ENCODE measurements at regions not wholly inside any gene's neighbourhood (a gene's known extent, or its start where the extent isn't known, plus 50 kb on each side); places are given as distances from the start of the nearest gene placed in this dataset.
"Not testable (repeated sequence)": the region's sequence is repeated elsewhere in the genome, so short reads cannot be mapped to it uniquely, and the experiment has no call there.

DNA sequence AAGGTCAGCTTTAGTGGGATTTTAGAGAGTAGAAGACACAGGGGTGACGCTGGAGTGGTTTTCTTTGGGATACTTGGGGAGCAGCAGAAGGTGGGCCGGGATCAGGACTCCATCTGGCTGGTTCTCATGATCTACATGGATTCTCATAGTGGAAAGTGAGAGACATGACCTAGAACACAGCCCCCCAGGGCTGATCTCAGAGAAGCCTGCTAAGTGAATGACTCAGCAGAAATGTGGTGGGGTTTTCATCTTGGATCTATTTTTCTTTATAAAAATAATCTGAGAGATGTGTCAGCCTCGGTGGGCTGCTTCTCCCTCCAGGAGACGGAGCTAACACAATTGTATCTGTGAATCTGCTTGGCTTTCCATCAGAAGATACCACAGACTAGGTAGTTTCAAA lies 484.4 kb downstream of the TMEM121 start:
- TF ChIP-seq, protein P1, sequence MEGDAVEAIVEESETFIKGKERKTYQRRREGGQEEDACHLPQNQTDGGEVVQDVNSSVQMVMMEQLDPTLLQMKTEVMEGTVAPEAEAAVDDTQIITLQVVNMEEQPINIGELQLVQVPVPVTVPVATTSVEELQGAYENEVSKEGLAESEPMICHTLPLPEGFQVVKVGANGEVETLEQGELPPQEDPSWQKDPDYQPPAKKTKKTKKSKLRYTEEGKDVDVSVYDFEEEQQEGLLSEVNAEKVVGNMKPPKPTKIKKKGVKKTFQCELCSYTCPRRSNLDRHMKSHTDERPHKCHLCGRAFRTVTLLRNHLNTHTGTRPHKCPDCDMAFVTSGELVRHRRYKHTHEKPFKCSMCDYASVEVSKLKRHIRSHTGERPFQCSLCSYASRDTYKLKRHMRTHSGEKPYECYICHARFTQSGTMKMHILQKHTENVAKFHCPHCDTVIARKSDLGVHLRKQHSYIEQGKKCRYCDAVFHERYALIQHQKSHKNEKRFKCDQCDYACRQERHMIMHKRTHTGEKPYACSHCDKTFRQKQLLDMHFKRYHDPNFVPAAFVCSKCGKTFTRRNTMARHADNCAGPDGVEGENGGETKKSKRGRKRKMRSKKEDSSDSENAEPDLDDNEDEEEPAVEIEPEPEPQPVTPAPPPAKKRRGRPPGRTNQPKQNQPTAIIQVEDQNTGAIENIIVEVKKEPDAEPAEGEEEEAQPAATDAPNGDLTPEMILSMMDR (IDR thresholded peaks at IDR 0.05), result no peak
- H3K4me3 Mint-ChIP-seq (ENCODE audit: unreplicated experiment), result no peak overlapping the region
- no peaks in the 10 kb centered on the region for H3K4me1 Mint-ChIP-seq (ENCODE audit: low read depth)
- no peak overlapping the region for H3K27ac Mint-ChIP-seq (ENCODE audit: unreplicated experiment)
- DNase-seq (ENCODE audit: low spot score), result no peak
- peaks cover 47% of the 10 kb centered on the region for H3K9me3 Mint-ChIP-seq (ENCODE audit: low read depth)
- no peaks in the 10 kb centered on the region for H3K36me3 Mint-ChIP-seq (ENCODE audit: low read depth)
- no peaks in the 10 kb centered on the region for H3K27me3 Mint-ChIP-seq (ENCODE audit: low read depth)

DNA sequence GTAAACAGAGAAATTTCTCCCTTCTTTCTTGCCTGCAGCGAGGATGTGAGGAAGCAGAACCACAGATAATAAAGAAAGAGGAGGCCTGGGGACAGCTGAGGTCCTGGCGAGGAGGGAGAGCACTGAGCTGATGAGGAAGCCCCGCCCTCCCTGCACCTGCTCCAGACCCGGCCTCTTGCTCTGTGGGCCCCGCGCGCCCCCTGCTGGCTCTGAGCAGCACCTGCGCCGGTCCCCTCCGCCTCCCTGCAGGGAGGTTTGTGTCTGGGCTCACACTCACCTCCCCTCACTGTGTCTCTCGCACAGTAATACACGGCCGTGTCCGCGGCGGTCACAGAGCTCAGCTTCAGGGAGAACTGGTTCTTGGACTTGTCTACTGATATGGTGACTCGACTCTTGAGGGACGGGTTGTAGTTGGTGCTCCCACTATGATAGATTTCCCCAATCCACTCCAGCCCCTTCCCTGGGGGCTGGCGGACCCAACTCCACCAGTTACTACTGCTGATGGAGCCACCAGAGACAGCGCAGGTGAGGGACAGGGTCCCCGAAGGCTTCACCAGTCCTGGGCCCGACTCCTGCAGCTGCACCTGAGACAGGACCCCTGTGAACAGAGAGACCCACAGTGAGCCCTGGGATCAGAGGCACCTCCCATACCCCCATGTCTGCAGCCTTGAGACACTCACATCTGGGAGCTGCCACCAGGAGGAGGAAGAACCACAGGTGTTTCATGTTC lies 485.4 kb downstream of the TMEM121 start:
- not testable (repeated sequence) for H3K4me3 Mint-ChIP-seq (ENCODE audit: unreplicated experiment); H3K4me1 Mint-ChIP-seq (ENCODE audit: low read depth); H3K36me3 Mint-ChIP-seq (ENCODE audit: low read depth); H3K27ac Mint-ChIP-seq (ENCODE audit: unreplicated experiment); H3K27me3 Mint-ChIP-seq (ENCODE audit: low read depth); DNase-seq (ENCODE audit: low spot score)
- peaks cover 52% of the 10 kb centered on the region for H3K9me3 Mint-ChIP-seq (ENCODE audit: low read depth)

DNA sequence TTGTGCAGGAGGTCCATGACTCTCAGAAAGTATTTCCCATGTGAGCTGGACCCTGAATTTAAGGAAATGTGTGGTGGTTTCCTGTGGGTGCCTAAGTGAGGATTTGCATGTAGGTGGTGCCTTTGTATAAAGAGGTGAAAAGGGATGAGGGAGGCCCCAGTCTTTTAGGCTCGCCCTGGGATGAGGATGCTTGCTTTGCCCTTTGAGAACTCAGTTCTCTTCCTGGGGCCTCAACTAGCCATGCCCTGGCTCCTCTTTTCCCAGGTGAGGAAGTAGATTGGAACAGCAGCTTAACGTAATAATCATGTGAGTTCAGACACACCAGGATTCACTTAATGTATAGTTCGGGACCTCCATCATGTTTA lies 486.0 kb downstream of the TMEM121 start:
- H3K27me3 Mint-ChIP-seq (ENCODE audit: low read depth); H3K27ac Mint-ChIP-seq (ENCODE audit: unreplicated experiment); DNase-seq (ENCODE audit: low spot score); H3K4me1 Mint-ChIP-seq (ENCODE audit: low read depth); H3K4me3 Mint-ChIP-seq (ENCODE audit: unreplicated experiment); H3K36me3 Mint-ChIP-seq (ENCODE audit: low read depth): not testable (repeated sequence)
- H3K9me3 Mint-ChIP-seq (ENCODE audit: low read depth), result peaks cover 51% of the 10 kb centered on the region

DNA sequence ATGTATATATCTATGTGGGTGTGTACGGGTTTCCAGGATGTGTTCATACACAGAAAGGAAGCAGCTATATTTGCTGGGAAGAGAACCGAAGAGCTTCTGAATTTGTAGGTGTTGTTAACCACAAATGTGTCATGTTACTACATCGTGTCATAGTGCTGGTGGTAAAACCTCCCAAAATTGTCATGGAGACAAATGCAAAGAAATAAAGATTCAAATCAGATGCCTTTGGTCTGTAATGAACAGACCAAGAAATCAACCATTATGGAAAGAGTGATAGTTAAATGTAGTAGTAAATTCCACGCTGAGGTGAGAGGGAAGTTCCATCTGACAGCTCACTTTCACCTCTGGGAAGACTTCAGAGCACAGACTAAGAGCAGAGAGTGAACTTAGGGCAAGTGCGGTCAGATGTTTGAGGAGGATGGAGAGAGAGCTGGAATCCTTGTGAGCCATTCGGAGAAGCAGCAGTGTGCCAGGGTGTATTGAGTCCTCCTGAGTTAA lies 487.5 kb downstream of the TMEM121 start:
- H3K4me3 Mint-ChIP-seq (ENCODE audit: unreplicated experiment), result no peak overlapping the region
- no peak for DNase-seq (ENCODE audit: low spot score)
- H3K27me3 Mint-ChIP-seq (ENCODE audit: low read depth), result no peaks in the 10 kb centered on the region
- TF ChIP-seq, protein P1 (IDR thresholded peaks at IDR 0.05), result no peak
- no peak overlapping the region for H3K27ac Mint-ChIP-seq (ENCODE audit: unreplicated experiment)
- H3K9me3 Mint-ChIP-seq (ENCODE audit: low read depth), result peaks cover 43% of the 10 kb centered on the region
- H3K36me3 Mint-ChIP-seq (ENCODE audit: low read depth), result no peaks in the 10 kb centered on the region
- H3K4me1 Mint-ChIP-seq (ENCODE audit: low read depth), result no peaks in the 10 kb centered on the region

DNA sequence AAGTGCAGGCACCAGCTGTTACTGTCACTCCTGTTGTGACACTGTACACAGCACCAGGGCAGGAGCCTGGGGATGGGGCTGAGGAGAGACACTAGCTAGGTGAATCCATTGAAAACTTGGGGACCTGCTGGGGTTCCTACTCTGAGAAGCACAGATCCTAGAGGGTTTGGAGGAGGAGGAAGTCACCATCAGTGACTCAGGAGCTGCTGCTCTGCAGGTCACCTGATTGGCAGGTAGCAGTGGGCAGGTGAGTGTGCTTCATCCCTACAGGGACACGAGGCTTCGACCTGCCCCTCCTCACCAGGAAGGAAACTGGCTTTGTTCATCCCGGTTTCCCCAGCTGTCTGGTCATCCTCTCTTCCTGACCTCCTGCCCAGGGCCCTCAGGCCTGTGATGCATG lies 491.6 kb downstream of the TMEM121 start:
- not testable (repeated sequence) for H3K27me3 Mint-ChIP-seq (ENCODE audit: low read depth)
- peaks cover 53% of the 10 kb centered on the region for H3K9me3 Mint-ChIP-seq (ENCODE audit: low read depth)

DNA sequence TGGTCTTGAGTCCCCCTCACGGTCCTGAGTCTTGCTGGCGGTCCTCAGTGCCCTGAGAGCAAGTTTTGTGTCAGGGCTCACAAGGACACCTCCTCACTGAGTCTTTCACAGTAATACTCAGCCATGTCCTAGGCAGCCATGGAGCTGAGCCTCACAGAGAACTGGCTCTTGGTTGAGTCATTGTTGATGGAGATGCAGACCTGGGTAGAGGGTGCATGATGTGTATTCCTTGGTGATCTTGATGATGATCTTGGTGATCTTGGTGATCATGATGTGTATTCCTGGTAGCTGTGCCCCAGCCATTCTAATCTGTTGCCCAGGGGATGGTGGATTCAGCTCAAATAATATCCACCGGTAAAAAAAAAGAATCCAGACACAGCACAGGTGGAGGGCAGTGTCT lies 495.4 kb downstream of the TMEM121 start:
- Mint-ChIP-seq H3K4me1 (ENCODE audit: low read depth) (no peaks in the 10 kb centered on the region), H3K9me3 (ENCODE audit: low read depth) (peaks cover 51% of the 10 kb centered on the region), H3K27me3 (ENCODE audit: low read depth) (no peaks in the 10 kb centered on the region), H3K36me3 (ENCODE audit: low read depth) (no peaks in the 10 kb centered on the region), H3K27ac (ENCODE audit: unreplicated experiment) (no peak overlapping the region), H3K4me3 (ENCODE audit: unreplicated experiment) (no peak overlapping the region)
- DNase-seq (ENCODE audit: low spot score), result no peak
- TF ChIP-seq, protein P1 (IDR thresholded peaks at IDR 0.05), result no peak

More for the DNA sequence above, 491.6 kb downstream of the TMEM121 start:
- H3K27ac Mint-ChIP-seq (ENCODE audit: unreplicated experiment); H3K36me3 Mint-ChIP-seq (ENCODE audit: low read depth); DNase-seq (ENCODE audit: low spot score); H3K4me3 Mint-ChIP-seq (ENCODE audit: unreplicated experiment); H3K4me1 Mint-ChIP-seq (ENCODE audit: low read depth): not testable (repeated sequence)

DNA sequence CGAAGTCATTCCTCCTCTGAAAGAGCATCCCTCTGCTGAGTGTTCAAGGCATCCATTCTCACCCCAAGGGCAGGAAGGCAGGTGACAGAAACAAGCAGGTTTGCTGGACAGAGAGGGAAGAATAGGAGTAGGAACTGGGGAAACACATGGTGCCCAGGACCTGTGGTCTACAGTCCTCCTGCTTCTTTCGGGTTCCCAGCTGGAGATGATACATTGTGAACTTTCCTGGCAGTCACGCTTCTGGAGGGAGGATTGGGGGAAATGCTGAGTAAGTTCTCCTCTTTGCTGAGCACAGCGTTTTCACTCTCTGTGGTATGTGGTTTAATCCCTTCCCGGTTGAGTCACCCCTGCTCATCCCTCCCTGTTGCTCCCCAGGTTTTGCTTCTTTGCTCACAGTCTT lies 496.3 kb downstream of the TMEM121 start:
- not testable (repeated sequence) for DNase-seq (ENCODE audit: low spot score); H3K27ac Mint-ChIP-seq (ENCODE audit: unreplicated experiment); H3K4me3 Mint-ChIP-seq (ENCODE audit: unreplicated experiment); H3K36me3 Mint-ChIP-seq (ENCODE audit: low read depth); H3K4me1 Mint-ChIP-seq (ENCODE audit: low read depth); H3K27me3 Mint-ChIP-seq (ENCODE audit: low read depth)
- peaks cover 52% of the 10 kb centered on the region for H3K9me3 Mint-ChIP-seq (ENCODE audit: low read depth)

All from chondrocyte (in vitro differentiated cells).